Neuronal stem cell (in vitro differentiated cells): ENCODE measurements at regions not wholly inside any gene's neighbourhood (a gene's known extent, or its start where the extent isn't known, plus 50 kb on each side); places are given as distances from the start of the nearest gene placed in this dataset.
"Not testable (repeated sequence)": the region's sequence is repeated elsewhere in the genome, so short reads cannot be mapped to it uniquely, and the experiment has no call there.

ENCODE experiments used
- DNase-seq: peaks from one replicate; pipeline ENCODE4 v3.0.0-alpha.2; 2013; ENCODE audit warnings: low spot score
- H2AFZ ChIP-seq: one replicate; pipeline ENCODE4 v1.6.1; 2013; ENCODE audit warnings: mild to moderate bottlenecking, low read length, inconsistent platforms
- H2AK5ac ChIP-seq: 2 replicates; pipeline ENCODE4 v1.6.1; 2013; ENCODE audit warnings: low read depth, mild to moderate bottlenecking, inconsistent platforms, low read length, moderate library complexity, mixed read lengths
- H2BK120ac ChIP-seq: 2 replicates; pipeline ENCODE4 v1.6.1; 2013; ENCODE audit warnings: low read depth, mild to moderate bottlenecking, inconsistent platforms, low read length, moderate library complexity, mixed read lengths
- H2BK12ac ChIP-seq: one replicate; pipeline ENCODE4 v1.6.1; 2013; ENCODE audit warnings: low read length, inconsistent platforms
- H2BK15ac ChIP-seq: 2 replicates; pipeline ENCODE4 v1.6.1; 2013; ENCODE audit warnings: mild to moderate bottlenecking, low read length, inconsistent platforms, mixed read lengths
- H2BK5ac ChIP-seq: one replicate; pipeline ENCODE4 v1.6.1; 2013; ENCODE audit warnings: inconsistent platforms, mild to moderate bottlenecking, low read length, moderate library complexity
- H3K14ac ChIP-seq: one replicate; pipeline ENCODE4 v1.6.1; 2013; ENCODE audit warnings: low read length, inconsistent platforms
- H3K18ac ChIP-seq: 2 replicates; pipeline ENCODE4 v1.6.1; 2013; ENCODE audit warnings: low read length, inconsistent platforms
- H3K23ac ChIP-seq: 2 replicates; pipeline ENCODE4 v1.6.1; 2013; ENCODE audit warnings: low read depth, mild to moderate bottlenecking, mixed read lengths, low read length, inconsistent platforms; ENCODE audit not compliant: poor library complexity
- H3K27ac ChIP-seq: replicated peaks from 3 replicates; pipeline ENCODE4 v1.5.1; 2013; ENCODE audit warnings: low read length, inconsistent platforms
- H3K27me3 ChIP-seq, 3 experiments: 2 replicates each; pipeline ENCODE4 v1.6.1; 2013; ENCODE audit warnings: low read length in 3 of 3, mild to moderate bottlenecking in 2 of 3, inconsistent platforms in 1 of 3, low read depth in 1 of 3, mixed read lengths in 1 of 3, moderate library complexity in 1 of 3; ENCODE audit not compliant: control insufficient read depth in 3 of 3, insufficient read depth in 3 of 3
- H3K36me3 ChIP-seq, 2 donors: replicated peaks in 1 of 2; 2 replicates each; pipeline ENCODE4 v1.6.1; 2013; ENCODE audit warnings: low read length in 2 of 2; ENCODE audit not compliant: control insufficient read depth in 2 of 2, insufficient read depth in 2 of 2
- H3K4ac ChIP-seq: 2 replicates; pipeline ENCODE4 v1.6.1; 2013; ENCODE audit warnings: inconsistent platforms, mild to moderate bottlenecking, low read length, moderate library complexity
- H3K4me1 ChIP-seq, 2 donors: 1 replicate in 1 of 2; 2 replicates in 1 of 2; pipeline ENCODE4 v1.6.1; 2013; ENCODE audit warnings: low read length in 2 of 2, low read depth in 1 of 2; ENCODE audit not compliant: control insufficient read depth in 2 of 2, insufficient read depth in 1 of 2
- H3K4me2 ChIP-seq: one replicate; pipeline ENCODE4 v1.6.1; 2013; ENCODE audit warnings: mild to moderate bottlenecking, low read length, inconsistent platforms; ENCODE audit not compliant: insufficient read depth, poor library complexity, severe bottlenecking
- H3K4me3 ChIP-seq, 2 donors: 2 replicates each; pipeline ENCODE4 v1.5.1; 2013; ENCODE audit warnings: low read length in 2 of 2, mild to moderate bottlenecking in 2 of 2, inconsistent platforms in 1 of 2, moderate library complexity in 1 of 2
- H3K79me1 ChIP-seq: one replicate; pipeline ENCODE4 v1.6.1; 2013; ENCODE audit warnings: low read depth, mild to moderate bottlenecking, inconsistent platforms, low read length, moderate library complexity
- H3K9ac ChIP-seq: one replicate; pipeline ENCODE4 v1.6.1; 2013; ENCODE audit warnings: mild to moderate bottlenecking, low read depth, low read length, inconsistent platforms; ENCODE audit not compliant: poor library complexity
- H3K9me3 ChIP-seq, 2 donors: replicated peaks in 1 of 2; 2 replicates each; pipeline versions ENCODE3 to v1.6.1; 2013; ENCODE audit warnings: low read length in 2 of 2, mild to moderate bottlenecking in 2 of 2, inconsistent platforms in 1 of 2, low read depth in 1 of 2, mixed read lengths in 1 of 2, moderate library complexity in 1 of 2; ENCODE audit not compliant: control insufficient read depth in 2 of 2, insufficient read depth in 1 of 2
- H4K8ac ChIP-seq: one replicate; pipeline ENCODE4 v1.6.1; 2013; ENCODE audit warnings: low read depth, mild to moderate bottlenecking, inconsistent platforms, low read length, moderate library complexity
- H4K91ac ChIP-seq: one replicate; pipeline ENCODE4 v1.6.1; 2013; ENCODE audit warnings: low read length, low read depth, mild to moderate bottlenecking, inconsistent platforms; ENCODE audit not compliant: poor library complexity
- WGBS, 2 donors: extraction: QIAGEN DNeasy Blood & Tissue Kit; methylation state at CpG; one replicate each; pipeline ENCODE4 v1.1.7; 2013; ENCODE audit warnings: missing lambda C conversion rate in 2 of 2, mixed read lengths in 1 of 2; ENCODE audit not compliant: insufficient read length in 2 of 2, insufficient replicate concordance in 1 of 2; ENCODE audit errors: extremely low coverage in 2 of 2; 5-methylcytosine and 5-hydroxymethylcytosine counted together

GRCh38 chr12:17017402-17017801 lies 411.4 kb upstream of the LMO3 start:
- H2AFZ ChIP-seq = no peak overlapping the region
- H3K14ac ChIP-seq = no peak overlapping the region
- H3K27ac ChIP-seq = no peak overlapping the region
- no peak overlapping the region for H3K23ac ChIP-seq
- H3K27me3 ChIP-seq = no peaks in the 10 kb centered on the region
- H2BK5ac ChIP-seq = no peak overlapping the region
- H3K9me3 ChIP-seq = no peaks in the 10 kb centered on the region
- no peak for DNase-seq
- H3K9ac ChIP-seq = no peak overlapping the region
- no peak overlapping the region for H4K91ac ChIP-seq
- no peak overlapping the region for H3K18ac ChIP-seq
- H3K4me2 ChIP-seq = no peak overlapping the region
- no peak overlapping the region for H2BK120ac ChIP-seq
- H3K79me1 ChIP-seq = no peaks in the 10 kb centered on the region
- no peak overlapping the region for H2BK12ac ChIP-seq
- no CpG with 5 or more reads among the region's 3 CpGs for WGBS, 2 donors
- no peak overlapping the region for H2AK5ac ChIP-seq
- H3K36me3 ChIP-seq = no peaks in the 10 kb centered on the region
- no peak overlapping the region for H2BK15ac ChIP-seq
- no peak overlapping the region for H3K4me3 ChIP-seq
- H4K8ac ChIP-seq = no peak overlapping the region
- H3K4me1 ChIP-seq = peaks cover 0 to 7% of the 10 kb centered on the region in 2 donors
- H3K4ac ChIP-seq = no peak overlapping the region

- Histone ChIP-seq H3K4ac (no peak overlapping the region), H2BK12ac (no peak overlapping the region), H2BK120ac (no peak overlapping the region), H2BK15ac (no peak overlapping the region), H2AFZ (no peak overlapping the region), H4K91ac (no peak overlapping the region), H3K79me1 (no peaks in the 10 kb centered on the region), H2AK5ac (no peak overlapping the region), H3K9me3 (no peaks in the 10 kb centered on the region), H2BK5ac (no peak overlapping the region), H3K14ac (no peak overlapping the region), H3K9ac (no peak overlapping the region), H3K27me3 (no peaks in the 10 kb centered on the region), H3K23ac (no peak overlapping the region), H4K8ac (no peak overlapping the region), H3K4me1 (peaks cover 0 to 7% of the 10 kb centered on the region in 2 donors), H3K18ac (peak overlapping the region; percentile 12), H3K4me3 (no peak overlapping the region), H3K36me3 (no peaks in the 10 kb centered on the region), H3K27ac (no peak overlapping the region), H3K4me2 (no peak overlapping the region)
- DNase-seq = no peak
- no CpG with 5 or more reads among the region's 7 CpGs for WGBS, 2 donors
These were observed 410.3 kb upstream of the LMO3 start for GRCh38 chr12:17016116-17016864.

- Histone ChIP-seq H3K9ac (no peak overlapping the region), H2BK5ac (no peak overlapping the region), H3K9me3 (no peaks in the 10 kb centered on the region), H3K79me1 (no peaks in the 10 kb centered on the region), H3K4me1 (peaks cover 0 to 7% of the 10 kb centered on the region in 2 donors), H3K4ac (no peak overlapping the region), H3K4me2 (no peak overlapping the region), H4K91ac (no peak overlapping the region), H2AFZ (no peak overlapping the region), H2BK15ac (no peak overlapping the region), H2BK120ac (no peak overlapping the region), H3K36me3 (no peaks in the 10 kb centered on the region), H3K4me3 (no peak overlapping the region), H3K27me3 (no peaks in the 10 kb centered on the region), H4K8ac (no peak overlapping the region), H2BK12ac (no peak overlapping the region), H3K18ac (no peak overlapping the region), H3K23ac (no peak overlapping the region), H2AK5ac (no peak overlapping the region), H3K14ac (no peak overlapping the region), H3K27ac (no peak overlapping the region)
- WGBS, 2 donors = no CpG with 5 or more reads among the region's 1 CpG
- no peak for DNase-seq
These were observed 409.5 kb upstream of the LMO3 start for GRCh38 chr12:17015501-17015900.

GRCh38 chr12:17007442-17008040 lies 401.6 kb upstream of the LMO3 start:
- H2BK15ac ChIP-seq, DNase-seq, H3K36me3 ChIP-seq, H3K4me2 ChIP-seq, H2BK120ac ChIP-seq, H3K14ac ChIP-seq, H3K27ac ChIP-seq, H3K4me1 ChIP-seq, H3K27me3 ChIP-seq, H2BK5ac ChIP-seq, H3K18ac ChIP-seq, H4K8ac ChIP-seq, H4K91ac ChIP-seq, H3K9me3 ChIP-seq, H3K4ac ChIP-seq, H3K4me3 ChIP-seq, H2AFZ ChIP-seq, H2BK12ac ChIP-seq, H3K79me1 ChIP-seq, H2AK5ac ChIP-seq, H3K9ac ChIP-seq, H3K23ac ChIP-seq: not testable (repeated sequence)
- no CpG with 5 or more reads among the region's 43 CpGs for WGBS, 2 donors
